ENCODE measurements at regions not wholly inside any gene's neighbourhood (a gene's known extent, or its start where the extent isn't known, plus 50 kb on each side); places are given as distances from the start of the nearest gene placed in this dataset.

GRCh38 chr7:155360495-155361345, 63.0 kb downstream of the INSIG1 start:
- no peak overlapping the region for H3K4me3 Mint-ChIP-seq
- H3K4me1 Mint-ChIP-seq (ENCODE audit: low read depth in 2 of 2), result peaks cover 0 to 11% of the 10 kb centered on the region in 2 donors
- ATAC-seq (replicated peaks) (no peak), DNase-seq (no peak)
- H3K36me3 Mint-ChIP-seq (ENCODE audit: insufficient read depth), result peaks cover 3% of the 10 kb centered on the region
- H3K27me3 Mint-ChIP-seq, result peaks cover 65 to 92% of the 10 kb centered on the region in 2 donors
- no peaks in the 10 kb centered on the region for H3K9me3 Mint-ChIP-seq
- no peak overlapping the region for H3K27ac Mint-ChIP-seq

GRCh38 chr7:155361346-155361680, 63.6 kb downstream of the INSIG1 start:
- Mint-ChIP-seq H3K36me3 (ENCODE audit: insufficient read depth) (peaks cover 3% of the 10 kb centered on the region), H3K27ac (no peak overlapping the region), H3K4me1 (ENCODE audit: low read depth in 2 of 2) (peaks cover 0 to 10% of the 10 kb centered on the region in 2 donors), H3K27me3 (peaks cover 66 to 94% of the 10 kb centered on the region in 2 donors), H3K4me3 (no peak overlapping the region), H3K9me3 (no peaks in the 10 kb centered on the region)
- no peak for DNase-seq
- no peak for ATAC-seq (replicated peaks)

- peaks cover 65 to 90% of the 10 kb centered on the region in 2 donors for H3K27me3 Mint-ChIP-seq
- H3K4me3 Mint-ChIP-seq, result no peak overlapping the region
- no peak for ATAC-seq (replicated peaks)
- H3K9me3 Mint-ChIP-seq, result no peaks in the 10 kb centered on the region
- no peak overlapping the region for H3K27ac Mint-ChIP-seq
- H3K4me1 Mint-ChIP-seq (ENCODE audit: low read depth in 2 of 2), result peaks cover 0 to 9% of the 10 kb centered on the region in 2 donors
- peaks cover 3% of the 10 kb centered on the region for H3K36me3 Mint-ChIP-seq (ENCODE audit: insufficient read depth)
- no peak for DNase-seq
Measured at GRCh38 chr7:155361947-155362346, 64.3 kb downstream of the INSIG1 start.

GRCh38 chr7:155362380-155363145, 64.9 kb downstream of the INSIG1 start:
- ATAC-seq (replicated peaks) (no peak), DNase-seq (no peak)
- Mint-ChIP-seq H3K27me3 (peaks cover 60 to 84% of the 10 kb centered on the region in 2 donors), H3K9me3 (no peaks in the 10 kb centered on the region), H3K36me3 (ENCODE audit: insufficient read depth) (no peaks in the 10 kb centered on the region), H3K27ac (peak overlapping the region in 1 of 2 donors; percentile 67), H3K4me3 (no peak overlapping the region), H3K4me1 (ENCODE audit: low read depth in 2 of 2) (peaks cover 0 to 8% of the 10 kb centered on the region in 2 donors)

GRCh38 chr7:155363146-155363539, 65.5 kb downstream of the INSIG1 start:
- Mint-ChIP-seq H3K4me3 (no peak overlapping the region), H3K4me1 (ENCODE audit: low read depth in 2 of 2) (peaks cover 0 to 8% of the 10 kb centered on the region in 2 donors), H3K36me3 (ENCODE audit: insufficient read depth) (no peaks in the 10 kb centered on the region), H3K9me3 (no peaks in the 10 kb centered on the region), H3K27me3 (peaks cover 60 to 78% of the 10 kb centered on the region in 2 donors), H3K27ac (peak overlapping the region in 1 of 2 donors; percentile 67)
- DNase-seq, result no peak
- no peak for ATAC-seq (replicated peaks)

GRCh38 chr7:155363852-155364600, 66.3 kb downstream of the INSIG1 start:
- no peak overlapping the region for H3K4me3 Mint-ChIP-seq
- DNase-seq (no peak), ATAC-seq (replicated peaks) (no peak)
- H3K27me3 Mint-ChIP-seq, result peaks cover 67 to 78% of the 10 kb centered on the region in 2 donors
- H3K9me3 Mint-ChIP-seq, result no peaks in the 10 kb centered on the region
- peaks cover 0 to 8% of the 10 kb centered on the region in 2 donors for H3K4me1 Mint-ChIP-seq (ENCODE audit: low read depth in 2 of 2)
- peak overlapping the region; percentile 23 to 76 for H3K27ac Mint-ChIP-seq
- no peaks in the 10 kb centered on the region for H3K36me3 Mint-ChIP-seq (ENCODE audit: insufficient read depth)

GRCh38 chr7:155365146-155365874, 67.6 kb downstream of the INSIG1 start:
- ATAC-seq (replicated peaks) (no peak), DNase-seq (no peak)
- Mint-ChIP-seq H3K27ac (no peak overlapping the region), H3K4me1 (ENCODE audit: low read depth in 2 of 2) (peaks cover 0 to 10% of the 10 kb centered on the region in 2 donors), H3K4me3 (no peak overlapping the region), H3K36me3 (ENCODE audit: insufficient read depth) (no peaks in the 10 kb centered on the region), H3K27me3 (peaks cover 67 to 78% of the 10 kb centered on the region in 2 donors), H3K9me3 (no peaks in the 10 kb centered on the region)

GRCh38 chr7:155368894-155369600, 71.4 kb downstream of the INSIG1 start:
- H3K36me3 Mint-ChIP-seq (ENCODE audit: insufficient read depth), result no peaks in the 10 kb centered on the region
- ATAC-seq (replicated peaks), result no peak
- no peak overlapping the region for H3K27ac Mint-ChIP-seq
- peaks cover 8 to 16% of the 10 kb centered on the region in 2 donors for H3K4me1 Mint-ChIP-seq (ENCODE audit: low read depth in 2 of 2)
- H3K27me3 Mint-ChIP-seq, result peaks cover 62 to 74% of the 10 kb centered on the region in 2 donors
- H3K4me3 Mint-ChIP-seq, result no peak overlapping the region
- H3K9me3 Mint-ChIP-seq, result no peaks in the 10 kb centered on the region
- DNase-seq, result no peak

GRCh38 chr7:155369766-155370165, 72.1 kb downstream of the INSIG1 start:
- peaks cover 62 to 74% of the 10 kb centered on the region in 2 donors for H3K27me3 Mint-ChIP-seq
- ATAC-seq (replicated peaks) (no peak), DNase-seq (no peak)
- no peak overlapping the region for H3K4me3 Mint-ChIP-seq
- H3K4me1 Mint-ChIP-seq (ENCODE audit: low read depth in 2 of 2), result peaks cover 11 to 19% of the 10 kb centered on the region in 2 donors
- H3K27ac Mint-ChIP-seq, result no peak overlapping the region
- H3K36me3 Mint-ChIP-seq (ENCODE audit: insufficient read depth), result no peaks in the 10 kb centered on the region
- no peaks in the 10 kb centered on the region for H3K9me3 Mint-ChIP-seq

- H3K27me3 Mint-ChIP-seq, result peaks cover 68 to 79% of the 10 kb centered on the region in 2 donors
- H3K4me3 Mint-ChIP-seq, result no peak overlapping the region
- H3K9me3 Mint-ChIP-seq, result no peaks in the 10 kb centered on the region
- no peak for DNase-seq
- no peak for ATAC-seq (replicated peaks)
- peaks cover 23 to 30% of the 10 kb centered on the region in 2 donors for H3K4me1 Mint-ChIP-seq (ENCODE audit: low read depth in 2 of 2)
- no peak overlapping the region for H3K27ac Mint-ChIP-seq
- H3K36me3 Mint-ChIP-seq (ENCODE audit: insufficient read depth), result no peaks in the 10 kb centered on the region
Measured at GRCh38 chr7:155371331-155371883, 73.7 kb downstream of the INSIG1 start.

GRCh38 chr7:155371884-155372781, 74.5 kb downstream of the INSIG1 start:
- peaks cover 76 to 86% of the 10 kb centered on the region in 2 donors for H3K27me3 Mint-ChIP-seq
- H3K36me3 Mint-ChIP-seq (ENCODE audit: insufficient read depth), result no peaks in the 10 kb centered on the region
- H3K4me3 Mint-ChIP-seq, result no peak overlapping the region
- H3K4me1 Mint-ChIP-seq (ENCODE audit: low read depth in 2 of 2), result peaks cover 23 to 30% of the 10 kb centered on the region in 2 donors
- no peak overlapping the region for H3K27ac Mint-ChIP-seq
- no peak for ATAC-seq (replicated peaks)
- no peak for DNase-seq
- no peaks in the 10 kb centered on the region for H3K9me3 Mint-ChIP-seq
